B cell (primary cell): ENCODE measurements at regions not wholly inside any gene's neighbourhood (a gene's known extent, or its start where the extent isn't known, plus 50 kb on each side); places are given as distances from the start of the nearest gene placed in this dataset.

ENCODE experiments used
- ATAC-seq: fragments of 200-7000 bp; cut with Tn5 transposase; one replicate; pipeline ENCODE4 v1.10.0; 2021; ENCODE audit warnings: low read depth, mild to moderate bottlenecking, moderate number of reproducible peaks, moderate library complexity
- CTCF ChIA-PET: fragments of 350-600 bp; sonication (Branson Sonifier 250); formaldehyde crosslinking; loops from one replicate; lab custom pipeline; 2021; ENCODE audit warnings: antibody characterized with exemption, inconsistent platforms; lab: Charles Lee
- POLR2A ChIA-PET: fragments of 350-600 bp; sonication (Branson Sonifier 250); formaldehyde crosslinking; loops from one replicate; lab custom pipeline; 2021; ENCODE audit warnings: antibody characterized with exemption; lab: Charles Lee
- DNase-seq: peaks from one replicate; pipeline ENCODE4 v3.0.0; 2013
- H2AFZ ChIP-seq: 2 replicates; pipeline ENCODE4 v1.6.1; 2012; ENCODE audit warnings: mild to moderate bottlenecking, low read depth, low read length; ENCODE audit not compliant: insufficient read depth, poor library complexity, severe bottlenecking
- H3K27ac ChIP-seq, 2 donors: 1 replicate in 1 of 2; 2 replicates in 1 of 2; pipeline ENCODE4 v1.5.1; 2012 to 2013; ENCODE audit warnings: low read length in 2 of 2, mild to moderate bottlenecking in 2 of 2, moderate library complexity in 1 of 2
- H3K27me3 ChIP-seq, 4 experiments: fragments of 200-600 bp in 1 of 4; sonication (generic) in 1 of 4; replicated peaks in 1 of 4; 1 replicate in 2 of 4; 2 replicates in 2 of 4; pipeline versions ENCODE4 v1.6.1 to v1.7.0; 2013 to 2016; ENCODE audit warnings: low read length in 3 of 4, mild to moderate bottlenecking in 2 of 4, mixed read lengths in 1 of 4, moderate library complexity in 1 of 4; ENCODE audit not compliant: insufficient read depth in 4 of 4, control insufficient read depth in 3 of 4; ENCODE audit errors: control extremely low read depth in 1 of 4
- H3K36me3 ChIP-seq, 2 experiments: replicated peaks in 1 of 2; 1 replicate in 1 of 2; 2 replicates in 1 of 2; pipeline versions ENCODE4 v1.6.1 to v1.7.1; 2013; ENCODE audit warnings: low read length in 1 of 2; ENCODE audit not compliant: insufficient read depth in 2 of 2, control insufficient read depth in 1 of 2; ENCODE audit errors: control extremely low read depth in 1 of 2, extremely low read depth in 1 of 2
- H3K4me1 ChIP-seq, 2 donors: fragments of 200-600 bp in 1 of 2; sonication (generic) in 1 of 2; 1 replicate in 1 of 2; 2 replicates in 1 of 2; pipeline versions ENCODE4 v1.5.1 to v1.6.1; 2013 to 2017; ENCODE audit warnings: low read length in 2 of 2; ENCODE audit not compliant: control insufficient read depth in 2 of 2, insufficient read depth in 2 of 2
- H3K4me2 ChIP-seq: replicated peaks from 2 replicates; pipeline ENCODE3; 2012; ENCODE audit warnings: mild to moderate bottlenecking, low read depth, low read length; ENCODE audit not compliant: poor library complexity, severe bottlenecking
- H3K4me3 ChIP-seq, 5 experiments: fragments of 200-600 bp in 1 of 5; sonication (generic) in 1 of 5; 1 replicate in 3 of 5; 2 replicates in 2 of 5; pipeline versions ENCODE4 v1.5.1 to v1.7.0; 2011 to 2016; ENCODE audit warnings: low read length in 4 of 5, mild to moderate bottlenecking in 4 of 5, low read depth in 2 of 5, control low read depth in 1 of 5, moderate library complexity in 1 of 5; ENCODE audit not compliant: insufficient read depth in 1 of 5; ENCODE audit errors: control extremely low read depth in 1 of 5, extremely low read depth in 1 of 5
- H3K79me2 ChIP-seq: fragments of 200-600 bp; sonication (generic); one replicate; pipeline ENCODE4 v1.6.0; 2016; ENCODE audit warnings: low read length; ENCODE audit not compliant: control insufficient read depth, insufficient read depth
- H3K9ac ChIP-seq: fragments of 200-600 bp; sonication (generic); 2 replicates; pipeline ENCODE4 v1.6.1; 2017; ENCODE audit warnings: mild to moderate bottlenecking, low read length, moderate library complexity
- H3K9me3 ChIP-seq, 3 donors: one replicate each; pipeline versions ENCODE4 v1.6.1 to v1.7.1; 2013; ENCODE audit warnings: low read length in 2 of 3; ENCODE audit not compliant: control insufficient read depth in 2 of 3, insufficient read depth in 1 of 3; ENCODE audit errors: control extremely low read depth in 1 of 3
- H4K20me1 ChIP-seq: 2 replicates; pipeline ENCODE4 v1.6.0; 2012; ENCODE audit warnings: mild to moderate bottlenecking, low read length; ENCODE audit not compliant: insufficient read depth, control insufficient read depth, poor library complexity, severe bottlenecking
- H3K27ac Mint-ChIP-seq: one replicate; pipeline ENCODE4 v1.8.0; 2021; ENCODE audit warnings: mixed read lengths
- H3K27me3 Mint-ChIP-seq: one replicate; pipeline ENCODE4 v1.8.0; 2021; ENCODE audit warnings: mixed read lengths
- H3K4me1 Mint-ChIP-seq: one replicate; pipeline ENCODE4 v1.8.0; 2021; ENCODE audit warnings: mixed read lengths
- H3K4me3 Mint-ChIP-seq: one replicate; pipeline ENCODE4 v1.8.0; 2021; ENCODE audit warnings: mixed read lengths
- H3K9me3 Mint-ChIP-seq: one replicate; pipeline ENCODE4 v1.8.0; 2022; ENCODE audit warnings: mixed read lengths; ENCODE audit not compliant: insufficient read depth
- EZH2 ChIP-seq: IDR thresholded peaks from 2 replicates; pipeline ENCODE4 v1.6.1; 2012; ENCODE audit warnings: borderline replicate concordance, low read depth, mild to moderate bottlenecking, moderate library complexity, low read length; ENCODE audit not compliant: insufficient read depth, poor library complexity, severe bottlenecking
- WGBS: methylation state at CpG from one replicate; pipeline ENCODE4 v1.1.5; 2013; ENCODE audit warnings: missing lambda C conversion rate; ENCODE audit not compliant: insufficient coverage; 5-methylcytosine and 5-hydroxymethylcytosine counted together
- intact Hi-C: fragments of 100-400 bp; cut with micrococcal nuclease; formaldehyde crosslinking; loops from one replicate; pipeline ENCODE4 v1.10.0; 2022
- TF ChIP-seq, protein P1 (sequence below): fragments of 200-600 bp; IDR thresholded peaks from one replicate; pipeline ENCODE4 v1.8.0; 2022; ENCODE audit warnings: antibody characterized with exemption, mild to moderate bottlenecking

DNA sequence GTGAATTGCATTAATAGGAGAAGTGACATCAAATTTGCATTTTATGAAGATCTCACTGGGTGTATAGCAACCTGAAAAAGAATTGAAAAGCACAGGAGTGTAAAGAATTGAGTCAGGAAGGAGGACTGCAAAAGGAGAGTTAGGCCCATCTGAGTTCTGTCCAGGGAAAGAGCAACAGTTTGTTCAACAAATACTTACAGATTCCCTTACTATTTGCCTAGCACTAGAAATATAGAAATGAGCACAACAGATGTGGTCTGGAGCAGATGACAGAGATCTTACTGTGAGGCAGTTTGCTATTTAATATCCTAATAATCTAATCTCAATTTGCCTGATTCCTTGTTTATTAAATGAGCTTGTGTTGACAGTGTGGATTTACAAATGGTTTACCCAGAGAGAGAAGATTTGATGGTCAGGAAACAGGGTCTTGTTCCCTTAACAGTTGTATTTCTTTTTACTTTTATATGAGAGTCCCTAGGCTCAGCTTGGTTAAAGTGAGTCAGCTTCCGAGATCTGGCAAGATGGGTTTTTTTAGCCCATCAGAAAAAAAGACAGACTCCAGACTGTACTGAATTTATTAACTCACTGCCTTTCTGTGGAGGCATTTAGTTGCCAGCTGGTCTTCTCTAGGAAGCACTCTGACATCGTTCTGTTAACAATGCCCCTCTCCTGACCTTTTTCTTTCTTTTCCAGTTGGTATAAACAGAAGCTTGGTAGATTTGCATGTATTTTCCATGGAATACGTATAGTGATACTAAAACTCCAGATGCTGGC lies 229.7 kb downstream of the TTC6 start:
- Mint-ChIP-seq H3K4me3 (no peak overlapping the region), H3K9me3 (no peaks in the 10 kb centered on the region), H3K4me1 (no peaks in the 10 kb centered on the region), H3K27ac (no peak overlapping the region), H3K27me3 (no peaks in the 10 kb centered on the region)
- ChIA-PET POLR2A (no interaction called here), CTCF (no interaction called here)
- no peak overlapping the region for H3K27ac ChIP-seq
- no peaks in the 10 kb centered on the region for H3K4me1 ChIP-seq
- H3K79me2 ChIP-seq = no peaks in the 10 kb centered on the region
- no peak overlapping the region for H3K4me3 ChIP-seq
- no peak overlapping the region for H2AFZ ChIP-seq
- no peaks in the 10 kb centered on the region for H3K36me3 ChIP-seq
- H4K20me1 ChIP-seq = no peaks in the 10 kb centered on the region
- intact Hi-C loops = no loop called here
- TF ChIP-seq, protein P1, sequence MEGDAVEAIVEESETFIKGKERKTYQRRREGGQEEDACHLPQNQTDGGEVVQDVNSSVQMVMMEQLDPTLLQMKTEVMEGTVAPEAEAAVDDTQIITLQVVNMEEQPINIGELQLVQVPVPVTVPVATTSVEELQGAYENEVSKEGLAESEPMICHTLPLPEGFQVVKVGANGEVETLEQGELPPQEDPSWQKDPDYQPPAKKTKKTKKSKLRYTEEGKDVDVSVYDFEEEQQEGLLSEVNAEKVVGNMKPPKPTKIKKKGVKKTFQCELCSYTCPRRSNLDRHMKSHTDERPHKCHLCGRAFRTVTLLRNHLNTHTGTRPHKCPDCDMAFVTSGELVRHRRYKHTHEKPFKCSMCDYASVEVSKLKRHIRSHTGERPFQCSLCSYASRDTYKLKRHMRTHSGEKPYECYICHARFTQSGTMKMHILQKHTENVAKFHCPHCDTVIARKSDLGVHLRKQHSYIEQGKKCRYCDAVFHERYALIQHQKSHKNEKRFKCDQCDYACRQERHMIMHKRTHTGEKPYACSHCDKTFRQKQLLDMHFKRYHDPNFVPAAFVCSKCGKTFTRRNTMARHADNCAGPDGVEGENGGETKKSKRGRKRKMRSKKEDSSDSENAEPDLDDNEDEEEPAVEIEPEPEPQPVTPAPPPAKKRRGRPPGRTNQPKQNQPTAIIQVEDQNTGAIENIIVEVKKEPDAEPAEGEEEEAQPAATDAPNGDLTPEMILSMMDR = no peak
- no peak for TF ChIP-seq EZH2
- DNase-seq (no peak), ATAC-seq (no peak)
- H3K27me3 ChIP-seq = no peaks in the 10 kb centered on the region
- H3K9me3 ChIP-seq = no peaks in the 10 kb centered on the region
- 40% methylated on average over 1 of the region's 3 CpGs for WGBS
- no peak overlapping the region for H3K9ac ChIP-seq
- no peak overlapping the region for H3K4me2 ChIP-seq

GRCh38 chr14:37826869-37827268 lies 231.4 kb downstream of the TTC6 start:
- ChIA-PET POLR2A (no interaction called here), CTCF (no interaction called here)
- Histone ChIP-seq H4K20me1 (no peaks in the 10 kb centered on the region), H3K36me3 (no peaks in the 10 kb centered on the region), H3K27me3 (no peaks in the 10 kb centered on the region), H3K4me2 (no peak overlapping the region), H3K4me1 (no peaks in the 10 kb centered on the region), H2AFZ (no peak overlapping the region), H3K79me2 (no peaks in the 10 kb centered on the region), H3K9me3 (no peaks in the 10 kb centered on the region), H3K9ac (no peak overlapping the region), H3K27ac (no peak overlapping the region), H3K4me3 (no peak overlapping the region)
- Mint-ChIP-seq H3K27ac (no peak overlapping the region), H3K27me3 (no peaks in the 10 kb centered on the region), H3K4me1 (no peaks in the 10 kb centered on the region), H3K4me3 (no peak overlapping the region), H3K9me3 (no peaks in the 10 kb centered on the region)
- ATAC-seq (no peak), DNase-seq (no peak)
- TF ChIP-seq, protein P1 = no peak
- TF ChIP-seq EZH2 = no peak
- intact Hi-C loops = no loop called here
- WGBS = 78% methylated on average over 1 of the region's 1 CpG
